Endodermal cell (in vitro differentiated cells): ENCODE measurements at regions not wholly inside any gene's neighbourhood (a gene's known extent, or its start where the extent isn't known, plus 50 kb on each side); places are given as distances from the start of the nearest gene placed in this dataset.

Experiments
- DNase-seq: peaks from one replicate; pipeline ENCODE4 v3.0.0-alpha.2; 2017
- H3K27ac ChIP-seq: 2 replicates; pipeline ENCODE4 v1.5.1; 2013; ENCODE audit warnings: mild to moderate bottlenecking, low read depth, low read length, moderate library complexity
- H3K27me3 ChIP-seq: 2 replicates; pipeline ENCODE4 v1.6.1; 2013; ENCODE audit warnings: mild to moderate bottlenecking, low read length, moderate library complexity; ENCODE audit not compliant: insufficient read depth, control insufficient read depth, poor library complexity, severe bottlenecking
- H3K36me3 ChIP-seq: 2 replicates; pipeline ENCODE4 v1.7.0; 2013; ENCODE audit warnings: mild to moderate bottlenecking, low read length, moderate library complexity; ENCODE audit not compliant: control insufficient read depth, insufficient read depth
- H3K4me1 ChIP-seq: one replicate; pipeline ENCODE4 v1.7.0; 2013; ENCODE audit warnings: low read length; ENCODE audit not compliant: control insufficient read depth, insufficient read depth
- H3K4me3 ChIP-seq: 2 replicates; pipeline ENCODE4 v1.5.1; 2013; ENCODE audit warnings: mild to moderate bottlenecking, low read length, moderate library complexity
- H3K9ac ChIP-seq: 2 replicates; pipeline ENCODE4 v1.6.1; 2013; ENCODE audit warnings: mild to moderate bottlenecking, low read length, moderate library complexity; ENCODE audit not compliant: poor library complexity, severe bottlenecking; ENCODE audit errors: extremely low read depth
- H3K9me3 ChIP-seq: 2 replicates; pipeline ENCODE4 v1.6.1; 2013; ENCODE audit warnings: mild to moderate bottlenecking, low read length, moderate library complexity; ENCODE audit not compliant: control insufficient read depth
- H3K27ac Mint-ChIP-seq: 2 replicates; pipeline ENCODE4 v1.8.0; 2020; ENCODE audit warnings: mixed read lengths
- H3K27me3 Mint-ChIP-seq: 2 replicates; pipeline ENCODE4 v1.8.0; 2021; ENCODE audit warnings: mild to moderate bottlenecking, mixed read lengths; ENCODE audit not compliant: insufficient read depth
- H3K36me3 Mint-ChIP-seq: 2 replicates; pipeline ENCODE4 v1.8.0; 2020; ENCODE audit warnings: low read depth, mixed read lengths
- H3K4me1 Mint-ChIP-seq: 2 replicates; pipeline ENCODE4 v1.8.0; 2020; ENCODE audit warnings: mixed read lengths
- H3K4me3 Mint-ChIP-seq: 2 replicates; pipeline ENCODE4 v1.8.0; 2020; ENCODE audit warnings: mild to moderate bottlenecking, moderate library complexity, mixed read lengths
- H3K9me3 Mint-ChIP-seq: 2 replicates; pipeline ENCODE4 v1.8.0; 2020; ENCODE audit warnings: mild to moderate bottlenecking, mixed read lengths
- CTCF ChIP-seq: fragments of 200-600 bp; sonication (generic); conservative IDR thresholded peaks from 2 replicates; pipeline ENCODE4 v1.5.0; 2021; ENCODE audit warnings: antibody characterized with exemption, mild to moderate bottlenecking
- WGBS, 2 experiments: methylation state at CpG; one replicate each; pipeline versions ENCODE4 v1.1.5 to v1.1.7; 2013; ENCODE audit warnings: missing lambda C conversion rate in 2 of 2, mixed read lengths in 1 of 2; ENCODE audit not compliant: insufficient coverage in 1 of 2, insufficient read length in 1 of 2; 5-methylcytosine and 5-hydroxymethylcytosine counted together

- Histone ChIP-seq H3K9ac (no peak overlapping the region), H3K9me3 (no peaks in the 10 kb centered on the region), H3K4me1 (no peaks in the 10 kb centered on the region), H3K36me3 (no peaks in the 10 kb centered on the region), H3K27ac (no peak overlapping the region), H3K27me3 (no peaks in the 10 kb centered on the region), H3K4me3 (no peak overlapping the region)
- TF ChIP-seq CTCF = peak; percentile 75
- H3K9me3 Mint-ChIP-seq = no peaks in the 10 kb centered on the region
- H3K4me1 Mint-ChIP-seq = peaks cover 4% of the 10 kb centered on the region
- no peak overlapping the region for H3K4me3 Mint-ChIP-seq
- H3K27me3 Mint-ChIP-seq = peaks cover 8% of the 10 kb centered on the region
- H3K27ac Mint-ChIP-seq = no peak overlapping the region
- peak; percentile 78 for DNase-seq
- H3K36me3 Mint-ChIP-seq = no peaks in the 10 kb centered on the region
- 54 to 72% methylated on average over 3 of the region's 3 CpGs for WGBS, 2 experiments
Observed at GRCh38 chr10:78165617-78166016, 132.0 kb downstream of the RPS24 start.

- H3K4me3 ChIP-seq = no peak overlapping the region
- no peaks in the 10 kb centered on the region for H3K9me3 ChIP-seq
- no peak overlapping the region for H3K27ac ChIP-seq
- H3K36me3 ChIP-seq = no peaks in the 10 kb centered on the region
- H3K4me1 ChIP-seq = no peaks in the 10 kb centered on the region
- Mint-ChIP-seq H3K36me3 (no peaks in the 10 kb centered on the region), H3K4me1 (peaks cover 4% of the 10 kb centered on the region), H3K4me3 (no peak overlapping the region), H3K9me3 (peaks cover 2% of the 10 kb centered on the region), H3K27ac (no peak overlapping the region), H3K27me3 (peaks cover 8% of the 10 kb centered on the region)
- H3K9ac ChIP-seq = no peak overlapping the region
- H3K27me3 ChIP-seq = no peaks in the 10 kb centered on the region
- DNase-seq = no peak
- no peak for TF ChIP-seq CTCF
- 94 to 98% methylated on average over 2 to 3 of the region's 3 CpGs for WGBS, 2 experiments
Observed at GRCh38 chr10:78166261-78166660, 132.6 kb downstream of the RPS24 start.

- H3K4me1 Mint-ChIP-seq = peaks cover 21% of the 10 kb centered on the region
- H3K27ac ChIP-seq = no peak overlapping the region
- H3K9me3 Mint-ChIP-seq = peaks cover 2% of the 10 kb centered on the region
- H3K4me3 ChIP-seq = no peak overlapping the region
- H3K27me3 Mint-ChIP-seq = peaks cover 14% of the 10 kb centered on the region
- no peak overlapping the region for H3K9ac ChIP-seq
- DNase-seq = no peak
- H3K27ac Mint-ChIP-seq = no peak overlapping the region
- H3K4me3 Mint-ChIP-seq = no peak overlapping the region
- TF ChIP-seq CTCF = no peak
- no peaks in the 10 kb centered on the region for H3K27me3 ChIP-seq
- no peaks in the 10 kb centered on the region for H3K36me3 Mint-ChIP-seq
- H3K36me3 ChIP-seq = no peaks in the 10 kb centered on the region
- H3K4me1 ChIP-seq = no peaks in the 10 kb centered on the region
- no peaks in the 10 kb centered on the region for H3K9me3 ChIP-seq
- WGBS, 2 experiments = 82 to 85% methylated on average over 3 to 4 of the region's 4 CpGs
Observed at GRCh38 chr10:78169214-78169613, 135.6 kb downstream of the RPS24 start.
